ENCODE measurements at regions not wholly inside any gene's neighbourhood (a gene's known extent, or its start where the extent isn't known, plus 50 kb on each side); places are given as distances from the start of the nearest gene placed in this dataset.

- no peak for TF ChIP-seq NRF1 (IDR thresholded peaks at IDR 0.05; ENCODE audit: low read depth, low read length)
- TF ChIP-seq GATA2 (CRISPR knock-in tag; IDR thresholded peaks at IDR 0.05) = no peak
- no peak for TF ChIP-seq CTCF (IDR thresholded peaks at IDR 0.05)
- no peak for TF ChIP-seq RAD21 (IDR thresholded peaks at IDR 0.05; ENCODE audit: low read length)
- TF ChIP-seq, protein P1, sequence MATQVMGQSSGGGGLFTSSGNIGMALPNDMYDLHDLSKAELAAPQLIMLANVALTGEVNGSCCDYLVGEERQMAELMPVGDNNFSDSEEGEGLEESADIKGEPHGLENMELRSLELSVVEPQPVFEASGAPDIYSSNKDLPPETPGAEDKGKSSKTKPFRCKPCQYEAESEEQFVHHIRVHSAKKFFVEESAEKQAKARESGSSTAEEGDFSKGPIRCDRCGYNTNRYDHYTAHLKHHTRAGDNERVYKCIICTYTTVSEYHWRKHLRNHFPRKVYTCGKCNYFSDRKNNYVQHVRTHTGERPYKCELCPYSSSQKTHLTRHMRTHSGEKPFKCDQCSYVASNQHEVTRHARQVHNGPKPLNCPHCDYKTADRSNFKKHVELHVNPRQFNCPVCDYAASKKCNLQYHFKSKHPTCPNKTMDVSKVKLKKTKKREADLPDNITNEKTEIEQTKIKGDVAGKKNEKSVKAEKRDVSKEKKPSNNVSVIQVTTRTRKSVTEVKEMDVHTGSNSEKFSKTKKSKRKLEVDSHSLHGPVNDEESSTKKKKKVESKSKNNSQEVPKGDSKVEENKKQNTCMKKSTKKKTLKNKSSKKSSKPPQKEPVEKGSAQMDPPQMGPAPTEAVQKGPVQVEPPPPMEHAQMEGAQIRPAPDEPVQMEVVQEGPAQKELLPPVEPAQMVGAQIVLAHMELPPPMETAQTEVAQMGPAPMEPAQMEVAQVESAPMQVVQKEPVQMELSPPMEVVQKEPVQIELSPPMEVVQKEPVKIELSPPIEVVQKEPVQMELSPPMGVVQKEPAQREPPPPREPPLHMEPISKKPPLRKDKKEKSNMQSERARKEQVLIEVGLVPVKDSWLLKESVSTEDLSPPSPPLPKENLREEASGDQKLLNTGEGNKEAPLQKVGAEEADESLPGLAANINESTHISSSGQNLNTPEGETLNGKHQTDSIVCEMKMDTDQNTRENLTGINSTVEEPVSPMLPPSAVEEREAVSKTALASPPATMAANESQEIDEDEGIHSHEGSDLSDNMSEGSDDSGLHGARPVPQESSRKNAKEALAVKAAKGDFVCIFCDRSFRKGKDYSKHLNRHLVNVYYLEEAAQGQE (IDR thresholded peaks at IDR 0.05; ENCODE audit: low read depth, low read length) = no peak
- no peak for TF ChIP-seq EZH2phosphoT487 (IDR thresholded peaks at IDR 0.05; ENCODE audit: borderline replicate concordance, low read depth)
- TF ChIP-seq TCF12 (IDR thresholded peaks at IDR 0.05) = no peak
- TF ChIP-seq YY1 (IDR thresholded peaks at IDR 0.05; ENCODE audit: low read depth) = no peak
- no peak for TF ChIP-seq FOXM1 (IDR thresholded peaks at IDR 0.05; ENCODE audit: low read depth)
- no peak for TF ChIP-seq RFX5 (IDR thresholded peaks at IDR 0.05; ENCODE audit: low read length)
- TF ChIP-seq MAX (IDR thresholded peaks at IDR 0.05; ENCODE audit: low read depth) = no peak
- no peak for TF ChIP-seq TEAD4 (IDR thresholded peaks at IDR 0.05; ENCODE audit: borderline replicate concordance, insufficient read depth)
- TF ChIP-seq EP300 (IDR thresholded peaks at IDR 0.05; ENCODE audit: borderline replicate concordance in 1 of 2, low read depth in 1 of 2, low read length in 1 of 2) = no peak
- TF ChIP-seq POLR2AphosphoS5 (IDR thresholded peaks at IDR 0.05; ENCODE audit: low read depth, low read length) = no peak
These were observed 273.6 kb downstream of the SCG2 start for GRCh38 chr2:223328578-223328977.

All from SK-N-SH (cell line).